ENCODE measurements at regions not wholly inside any gene's neighbourhood (a gene's known extent, or its start where the extent isn't known, plus 50 kb on each side); places are given as distances from the start of the nearest gene placed in this dataset.

DNA sequence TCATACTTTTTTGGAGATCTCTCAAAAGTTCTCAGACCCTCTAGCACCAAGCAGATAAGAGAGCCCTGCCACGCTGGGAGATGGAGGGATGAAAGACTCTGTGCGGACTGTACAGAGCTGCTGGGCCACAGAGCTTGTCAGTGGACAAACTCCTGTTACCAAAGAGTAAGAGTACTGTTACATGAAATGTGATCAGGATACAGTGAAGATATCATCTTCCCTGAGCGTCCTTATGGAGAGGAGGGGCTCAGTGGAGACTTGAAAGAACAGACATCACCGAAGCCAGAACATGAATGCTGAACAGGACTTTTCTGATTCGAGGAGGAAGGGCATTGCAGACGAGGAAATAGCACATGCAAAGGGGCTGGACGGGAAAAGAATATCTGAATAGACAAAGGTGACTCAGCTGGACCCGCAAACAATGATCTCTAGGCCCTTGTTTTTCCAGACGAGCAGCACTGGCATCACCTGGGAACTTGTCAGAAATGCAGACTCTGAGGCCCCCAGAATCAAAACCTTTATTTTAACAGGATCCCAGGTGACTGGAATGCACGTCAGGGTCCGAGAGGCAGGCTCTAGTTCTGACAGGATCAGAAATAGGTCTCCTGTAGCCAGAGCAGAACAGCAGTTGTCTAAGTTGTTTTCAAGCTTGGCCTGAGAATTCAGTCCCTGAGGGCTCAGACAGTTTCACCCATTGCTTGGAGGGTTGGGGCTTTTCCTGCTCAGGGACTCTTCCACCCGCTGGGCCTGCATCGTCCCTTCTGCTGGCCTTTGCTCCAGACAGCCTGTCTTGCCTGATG lies 277.9 kb downstream of the RPLP1 start:
- no peak for DNase-seq (ENCODE audit: low read depth)
- no peak overlapping the region for H3K4me3 ChIP-seq (ENCODE audit: low read depth, low read length)
- TF ChIP-seq, protein P1, sequence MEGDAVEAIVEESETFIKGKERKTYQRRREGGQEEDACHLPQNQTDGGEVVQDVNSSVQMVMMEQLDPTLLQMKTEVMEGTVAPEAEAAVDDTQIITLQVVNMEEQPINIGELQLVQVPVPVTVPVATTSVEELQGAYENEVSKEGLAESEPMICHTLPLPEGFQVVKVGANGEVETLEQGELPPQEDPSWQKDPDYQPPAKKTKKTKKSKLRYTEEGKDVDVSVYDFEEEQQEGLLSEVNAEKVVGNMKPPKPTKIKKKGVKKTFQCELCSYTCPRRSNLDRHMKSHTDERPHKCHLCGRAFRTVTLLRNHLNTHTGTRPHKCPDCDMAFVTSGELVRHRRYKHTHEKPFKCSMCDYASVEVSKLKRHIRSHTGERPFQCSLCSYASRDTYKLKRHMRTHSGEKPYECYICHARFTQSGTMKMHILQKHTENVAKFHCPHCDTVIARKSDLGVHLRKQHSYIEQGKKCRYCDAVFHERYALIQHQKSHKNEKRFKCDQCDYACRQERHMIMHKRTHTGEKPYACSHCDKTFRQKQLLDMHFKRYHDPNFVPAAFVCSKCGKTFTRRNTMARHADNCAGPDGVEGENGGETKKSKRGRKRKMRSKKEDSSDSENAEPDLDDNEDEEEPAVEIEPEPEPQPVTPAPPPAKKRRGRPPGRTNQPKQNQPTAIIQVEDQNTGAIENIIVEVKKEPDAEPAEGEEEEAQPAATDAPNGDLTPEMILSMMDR (IDR thresholded peaks at IDR 0.05; ENCODE audit: control insufficient read depth, extremely low read depth, insufficient read depth), result no peak

DNA sequence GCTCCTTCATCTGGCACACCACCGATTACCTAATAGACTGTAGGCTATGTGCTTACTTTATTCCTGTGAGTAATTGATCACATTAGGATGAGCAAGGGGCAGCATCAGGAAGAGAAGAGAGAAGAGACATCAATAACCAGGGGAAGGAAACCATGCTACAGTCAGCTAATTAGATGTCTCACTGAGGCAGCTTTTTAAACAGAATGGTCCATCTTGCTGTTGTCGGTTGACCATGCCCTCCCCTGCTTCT lies 278.4 kb downstream of the RPLP1 start:
- DNase-seq (ENCODE audit: low read depth), result no peak
- H3K4me3 ChIP-seq (ENCODE audit: low read depth, low read length), result no peak overlapping the region
- TF ChIP-seq, protein P1 (IDR thresholded peaks at IDR 0.05; ENCODE audit: control insufficient read depth, extremely low read depth, insufficient read depth), result no peak

DNA sequence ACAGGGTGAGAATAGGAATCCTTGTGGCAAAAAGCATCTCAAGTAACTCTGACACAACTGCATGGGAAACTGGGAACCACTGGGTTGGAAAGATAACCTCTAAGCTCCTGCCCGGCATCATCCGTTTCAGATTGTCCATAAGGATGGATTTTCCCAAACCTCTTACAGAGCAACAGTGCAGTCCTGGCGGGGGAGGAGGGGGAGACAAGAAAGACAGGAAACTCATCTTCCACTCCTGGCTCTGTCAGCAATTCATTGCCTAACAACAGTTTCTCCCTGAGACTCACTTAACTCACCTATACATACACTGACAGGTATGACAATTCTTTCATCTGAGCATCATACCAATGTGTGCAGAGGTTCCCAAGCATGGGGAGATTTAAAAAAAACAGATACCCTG lies 279.0 kb downstream of the RPLP1 start:
- H3K4me3 ChIP-seq (ENCODE audit: low read depth, low read length), result no peak overlapping the region
- no peak for DNase-seq (ENCODE audit: low read depth)
- TF ChIP-seq, protein P1 (IDR thresholded peaks at IDR 0.05; ENCODE audit: control insufficient read depth, extremely low read depth, insufficient read depth), result no peak

DNA sequence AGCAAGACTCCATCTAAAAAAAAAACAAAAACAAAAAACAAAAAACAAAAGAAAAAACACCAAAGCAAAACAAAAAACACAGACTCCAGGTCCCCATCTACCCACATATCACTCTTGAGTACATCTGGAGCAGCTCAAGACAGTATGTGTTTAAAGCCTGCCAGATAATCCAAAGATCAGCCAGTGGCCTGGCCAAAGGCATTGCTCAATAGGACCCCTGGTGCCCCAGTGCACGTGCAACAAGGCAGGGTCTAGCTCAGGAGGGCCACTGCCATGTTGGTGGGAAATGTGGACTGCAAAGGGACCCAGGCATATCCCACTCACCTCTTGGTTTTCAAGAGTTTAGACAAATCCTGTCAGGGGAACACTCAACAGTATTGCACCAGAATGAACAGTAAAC lies 279.5 kb downstream of the RPLP1 start:
- TF ChIP-seq, protein P1 (IDR thresholded peaks at IDR 0.05; ENCODE audit: control insufficient read depth, extremely low read depth, insufficient read depth), result no peak
- DNase-seq (ENCODE audit: low read depth), result no peak
- H3K4me3 ChIP-seq (ENCODE audit: low read depth, low read length), result no peak overlapping the region

DNA sequence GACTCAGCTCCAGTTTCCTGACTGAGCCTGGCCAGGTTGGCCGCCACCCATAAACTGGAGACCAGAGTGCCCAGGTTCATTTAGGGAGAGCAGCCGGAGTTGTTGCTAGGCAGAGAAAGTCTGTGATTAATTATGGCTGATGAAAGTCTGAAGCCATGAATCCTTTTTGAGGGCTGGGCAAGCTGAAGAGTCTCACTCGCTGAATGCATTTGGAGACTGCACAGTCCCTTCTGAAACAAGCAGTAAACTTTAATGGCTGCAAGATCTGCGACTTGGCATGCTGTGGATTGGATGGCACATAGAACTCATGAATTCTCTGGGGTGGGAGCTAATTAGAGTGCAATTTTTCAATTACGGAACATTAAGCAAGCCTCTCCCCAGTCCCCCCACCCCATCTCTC lies 282.1 kb downstream of the RPLP1 start:
- DNase-seq (ENCODE audit: low read depth), result no peak
- TF ChIP-seq, protein P1 (IDR thresholded peaks at IDR 0.05; ENCODE audit: control insufficient read depth, extremely low read depth, insufficient read depth), result no peak
- no peak overlapping the region for H3K4me3 ChIP-seq (ENCODE audit: low read depth, low read length)

DNA sequence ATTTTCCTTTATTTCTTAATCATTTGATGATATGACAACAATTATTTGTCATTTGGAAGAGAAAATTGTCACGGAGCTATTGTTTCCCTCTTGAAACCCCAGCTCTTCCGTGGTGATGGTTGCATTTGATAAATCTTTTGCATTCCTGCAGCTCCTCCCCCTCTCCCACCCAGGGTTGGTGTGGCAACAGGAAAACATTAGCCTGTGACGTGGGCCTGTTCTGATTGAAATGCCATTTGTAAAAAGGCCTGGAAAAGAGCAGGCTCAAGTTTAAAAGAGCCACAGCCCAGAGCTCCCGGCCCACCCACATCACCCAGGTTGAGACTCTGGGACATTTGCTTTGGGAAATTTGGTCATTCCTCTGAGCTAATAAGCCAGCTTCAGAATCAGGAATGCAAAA lies 282.5 kb downstream of the RPLP1 start:
- no peak for DNase-seq (ENCODE audit: low read depth)
- TF ChIP-seq, protein P1 (IDR thresholded peaks at IDR 0.05; ENCODE audit: control insufficient read depth, extremely low read depth, insufficient read depth), result no peak
- no peak overlapping the region for H3K4me3 ChIP-seq (ENCODE audit: low read depth, low read length)

DNA sequence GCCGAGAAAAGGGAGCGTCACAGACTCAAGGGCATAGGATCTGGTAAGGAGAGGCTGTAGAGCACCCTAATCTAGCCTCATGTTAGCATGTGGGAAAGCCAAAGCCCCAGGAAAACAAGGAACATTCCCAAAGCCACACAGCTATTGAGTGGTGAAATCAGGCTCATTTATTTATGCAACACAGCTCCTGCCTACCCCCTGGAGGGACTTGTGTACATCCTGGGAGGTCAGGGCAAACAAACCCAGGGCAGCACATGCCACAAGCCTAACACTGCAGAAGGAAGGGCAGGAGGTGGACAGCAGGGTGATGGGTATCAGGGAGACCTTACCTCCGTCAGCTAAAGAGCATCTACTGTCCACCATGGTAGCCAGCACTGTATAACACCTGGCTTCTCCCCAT lies 283.5 kb downstream of the RPLP1 start:
- no peak overlapping the region for H3K4me3 ChIP-seq (ENCODE audit: low read depth, low read length)
- no peak for DNase-seq (ENCODE audit: low read depth)
- TF ChIP-seq, protein P1 (IDR thresholded peaks at IDR 0.05; ENCODE audit: control insufficient read depth, extremely low read depth, insufficient read depth), result no peak
